ENCODE measurements at regions not wholly inside any gene's neighbourhood (a gene's known extent, or its start where the extent isn't known, plus 50 kb on each side); places are given as distances from the start of the nearest gene placed in this dataset.

GRCh38 chr5:114308017-114308416 lies 53.9 kb upstream of the KCNN2 start:
- no peak for TF ChIP-seq CTCF (IDR thresholded peaks at IDR 0.05)
- TF ChIP-seq POLR2AphosphoS5 (IDR thresholded peaks at IDR 0.05), result no peak
- TF ChIP-seq POLR2A (IDR thresholded peaks at IDR 0.05), result no peak
